ENCODE measurements at regions not wholly inside any gene's neighbourhood (a gene's known extent, or its start where the extent isn't known, plus 50 kb on each side); places are given as distances from the start of the nearest gene placed in this dataset.

DNA sequence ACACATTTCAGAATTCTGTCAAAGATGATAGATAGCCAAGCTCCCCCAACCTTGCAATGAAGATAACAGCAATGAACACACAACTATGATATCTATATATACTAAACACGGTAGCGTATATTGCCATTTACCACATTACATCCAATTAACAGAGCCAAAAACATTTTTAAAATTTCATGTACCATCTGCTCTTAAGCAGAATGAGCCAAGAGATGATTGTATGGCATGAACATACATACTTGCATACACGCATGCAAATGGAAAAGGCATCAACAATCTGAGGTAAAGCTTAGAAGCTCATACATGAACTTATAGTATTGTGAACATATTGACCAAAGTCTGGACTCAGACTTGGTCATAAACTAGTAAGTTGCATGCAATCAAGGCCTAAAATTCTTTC, 712.9 kb upstream of the GOLIM4 start:
- TF ChIP-seq, protein P1, sequence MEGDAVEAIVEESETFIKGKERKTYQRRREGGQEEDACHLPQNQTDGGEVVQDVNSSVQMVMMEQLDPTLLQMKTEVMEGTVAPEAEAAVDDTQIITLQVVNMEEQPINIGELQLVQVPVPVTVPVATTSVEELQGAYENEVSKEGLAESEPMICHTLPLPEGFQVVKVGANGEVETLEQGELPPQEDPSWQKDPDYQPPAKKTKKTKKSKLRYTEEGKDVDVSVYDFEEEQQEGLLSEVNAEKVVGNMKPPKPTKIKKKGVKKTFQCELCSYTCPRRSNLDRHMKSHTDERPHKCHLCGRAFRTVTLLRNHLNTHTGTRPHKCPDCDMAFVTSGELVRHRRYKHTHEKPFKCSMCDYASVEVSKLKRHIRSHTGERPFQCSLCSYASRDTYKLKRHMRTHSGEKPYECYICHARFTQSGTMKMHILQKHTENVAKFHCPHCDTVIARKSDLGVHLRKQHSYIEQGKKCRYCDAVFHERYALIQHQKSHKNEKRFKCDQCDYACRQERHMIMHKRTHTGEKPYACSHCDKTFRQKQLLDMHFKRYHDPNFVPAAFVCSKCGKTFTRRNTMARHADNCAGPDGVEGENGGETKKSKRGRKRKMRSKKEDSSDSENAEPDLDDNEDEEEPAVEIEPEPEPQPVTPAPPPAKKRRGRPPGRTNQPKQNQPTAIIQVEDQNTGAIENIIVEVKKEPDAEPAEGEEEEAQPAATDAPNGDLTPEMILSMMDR (IDR thresholded peaks at IDR 0.05): no peak
- no peak for TF ChIP-seq POLR2A (IDR thresholded peaks at IDR 0.05)

Data from adrenal gland (tissue), 5 donors.